Endodermal cell (in vitro differentiated cells): ENCODE measurements at regions not wholly inside any gene's neighbourhood (a gene's known extent, or its start where the extent isn't known, plus 50 kb on each side); places are given as distances from the start of the nearest gene placed in this dataset.

Experiments used
- DNase-seq: peaks from one replicate; pipeline ENCODE4 v3.0.0-alpha.2; 2017
- H3K27ac ChIP-seq: 2 replicates; pipeline ENCODE4 v1.5.1; 2013; ENCODE audit warnings: mild to moderate bottlenecking, low read depth, low read length, moderate library complexity
- H3K27me3 ChIP-seq: 2 replicates; pipeline ENCODE4 v1.6.1; 2013; ENCODE audit warnings: mild to moderate bottlenecking, low read length, moderate library complexity; ENCODE audit not compliant: insufficient read depth, control insufficient read depth, poor library complexity, severe bottlenecking
- H3K36me3 ChIP-seq: 2 replicates; pipeline ENCODE4 v1.7.0; 2013; ENCODE audit warnings: mild to moderate bottlenecking, low read length, moderate library complexity; ENCODE audit not compliant: control insufficient read depth, insufficient read depth
- H3K4me1 ChIP-seq: one replicate; pipeline ENCODE4 v1.7.0; 2013; ENCODE audit warnings: low read length; ENCODE audit not compliant: control insufficient read depth, insufficient read depth
- H3K4me3 ChIP-seq: 2 replicates; pipeline ENCODE4 v1.5.1; 2013; ENCODE audit warnings: mild to moderate bottlenecking, low read length, moderate library complexity
- H3K9ac ChIP-seq: 2 replicates; pipeline ENCODE4 v1.6.1; 2013; ENCODE audit warnings: mild to moderate bottlenecking, low read length, moderate library complexity; ENCODE audit not compliant: poor library complexity, severe bottlenecking; ENCODE audit errors: extremely low read depth
- H3K9me3 ChIP-seq: 2 replicates; pipeline ENCODE4 v1.6.1; 2013; ENCODE audit warnings: mild to moderate bottlenecking, low read length, moderate library complexity; ENCODE audit not compliant: control insufficient read depth
- H3K27ac Mint-ChIP-seq: 2 replicates; pipeline ENCODE4 v1.8.0; 2020; ENCODE audit warnings: mixed read lengths
- H3K27me3 Mint-ChIP-seq: 2 replicates; pipeline ENCODE4 v1.8.0; 2021; ENCODE audit warnings: mild to moderate bottlenecking, mixed read lengths; ENCODE audit not compliant: insufficient read depth
- H3K36me3 Mint-ChIP-seq: 2 replicates; pipeline ENCODE4 v1.8.0; 2020; ENCODE audit warnings: low read depth, mixed read lengths
- H3K4me1 Mint-ChIP-seq: 2 replicates; pipeline ENCODE4 v1.8.0; 2020; ENCODE audit warnings: mixed read lengths
- H3K4me3 Mint-ChIP-seq: 2 replicates; pipeline ENCODE4 v1.8.0; 2020; ENCODE audit warnings: mild to moderate bottlenecking, moderate library complexity, mixed read lengths
- H3K9me3 Mint-ChIP-seq: 2 replicates; pipeline ENCODE4 v1.8.0; 2020; ENCODE audit warnings: mild to moderate bottlenecking, mixed read lengths
- CTCF ChIP-seq: fragments of 200-600 bp; sonication (generic); conservative IDR thresholded peaks from 2 replicates; pipeline ENCODE4 v1.5.0; 2021; ENCODE audit warnings: antibody characterized with exemption, mild to moderate bottlenecking
- WGBS, 2 experiments: methylation state at CpG; one replicate each; pipeline versions ENCODE4 v1.1.5 to v1.1.7; 2013; ENCODE audit warnings: missing lambda C conversion rate in 2 of 2, mixed read lengths in 1 of 2; ENCODE audit not compliant: insufficient coverage in 1 of 2, insufficient read length in 1 of 2; 5-methylcytosine and 5-hydroxymethylcytosine counted together

GRCh38 chr2:14907014-14907612 is 274.6 kb downstream of the LRATD1 start:
- Mint-ChIP-seq H3K4me3 (no peak overlapping the region), H3K36me3 (no peaks in the 10 kb centered on the region), H3K4me1 (peaks cover 3% of the 10 kb centered on the region), H3K27ac (no peak overlapping the region), H3K27me3 (no peaks in the 10 kb centered on the region), H3K9me3 (no peaks in the 10 kb centered on the region)
- no peak overlapping the region for H3K27ac ChIP-seq
- no peaks in the 10 kb centered on the region for H3K36me3 ChIP-seq
- H3K27me3 ChIP-seq = no peaks in the 10 kb centered on the region
- peak; percentile 67 for TF ChIP-seq CTCF
- no peak overlapping the region for H3K4me3 ChIP-seq
- DNase-seq = peak; percentile 53
- H3K9me3 ChIP-seq = no peaks in the 10 kb centered on the region
- WGBS, 2 experiments = 90 to 98% methylated on average over 4 to 8 of the region's 8 CpGs
- no peak overlapping the region for H3K9ac ChIP-seq
- peaks cover 3% of the 10 kb centered on the region for H3K4me1 ChIP-seq

GRCh38 chr2:14909795-14910194 is 277.3 kb downstream of the LRATD1 start:
- Histone ChIP-seq H3K4me1 (peaks cover 3% of the 10 kb centered on the region), H3K4me3 (no peak overlapping the region), H3K9me3 (no peaks in the 10 kb centered on the region), H3K36me3 (no peaks in the 10 kb centered on the region), H3K27ac (no peak overlapping the region), H3K27me3 (no peaks in the 10 kb centered on the region), H3K9ac (no peak overlapping the region)
- peaks cover 3% of the 10 kb centered on the region for H3K4me1 Mint-ChIP-seq
- no peaks in the 10 kb centered on the region for H3K27me3 Mint-ChIP-seq
- DNase-seq = no peak
- no peak for TF ChIP-seq CTCF
- H3K4me3 Mint-ChIP-seq = no peak overlapping the region
- no peaks in the 10 kb centered on the region for H3K9me3 Mint-ChIP-seq
- H3K36me3 Mint-ChIP-seq = no peaks in the 10 kb centered on the region
- 85 to 92% methylated on average over 4 of the region's 4 CpGs for WGBS, 2 experiments
- H3K27ac Mint-ChIP-seq = no peak overlapping the region

- H3K4me1 Mint-ChIP-seq = peaks cover 2% of the 10 kb centered on the region
- no peak overlapping the region for H3K4me3 Mint-ChIP-seq
- H3K27me3 Mint-ChIP-seq = no peaks in the 10 kb centered on the region
- Histone ChIP-seq H3K4me3 (no peak overlapping the region), H3K36me3 (no peaks in the 10 kb centered on the region), H3K9ac (no peak overlapping the region), H3K27ac (no peak overlapping the region), H3K27me3 (no peaks in the 10 kb centered on the region), H3K4me1 (peaks cover 3% of the 10 kb centered on the region), H3K9me3 (no peaks in the 10 kb centered on the region)
- no peaks in the 10 kb centered on the region for H3K36me3 Mint-ChIP-seq
- TF ChIP-seq CTCF = no peak
- no peak overlapping the region for H3K27ac Mint-ChIP-seq
- 91 to 100% methylated on average over 1 to 2 of the region's 2 CpGs for WGBS, 2 experiments
- DNase-seq = no peak
- no peaks in the 10 kb centered on the region for H3K9me3 Mint-ChIP-seq
Observed at GRCh38 chr2:14910654-14911053, 278.1 kb downstream of the LRATD1 start.
